Endothelial cell of umbilical vein (primary cell): ENCODE measurements at regions not wholly inside any gene's neighbourhood (a gene's known extent, or its start where the extent isn't known, plus 50 kb on each side); places are given as distances from the start of the nearest gene placed in this dataset.

ENCODE experiments used
- BruUV-seq: library from RNA; stranded (reverse); fragments of 400-500 nt; replicated peaks from 2 replicates; lab custom pipeline; 2021; lab: Mats Ljungman, UMichigan
- CTCF ChIA-PET: fragments of 300-600, 350-600 bp; sonication (Branson Sonifier 250); formaldehyde crosslinking; loops from one replicate; lab custom pipeline; 2021; ENCODE audit warnings: antibody characterized with exemption, inconsistent platforms; lab: Charles Lee
- POLR2A ChIA-PET: fragments of 300-600, 350-600 bp; sonication (Branson Sonifier 250); formaldehyde crosslinking; loops from one replicate; lab custom pipeline; 2021; ENCODE audit warnings: antibody characterized with exemption, inconsistent platforms; lab: Charles Lee
- DNase-seq: peaks from one replicate; pipeline ENCODE4 v3.0.0-alpha.2; 2011; ENCODE audit warnings: low read depth, low spot score
- FAIRE-seq: peaks from 2 replicates; lab custom pipeline; 2011; peaks lifted over from hg19 to GRCh38; lab: Jason Lieb, UNC
- H2AFZ ChIP-seq: 2 replicates; pipeline ENCODE4 v1.6.0; 2012; ENCODE audit warnings: low read depth, low read length, control low read depth, inconsistent platforms
- H3K27ac ChIP-seq: 2 replicates; pipeline ENCODE4 v1.5.1; 2011; ENCODE audit warnings: low read depth, mild to moderate bottlenecking, control low read depth, low read length, moderate library complexity; ENCODE audit not compliant: insufficient read depth
- H3K27me3 ChIP-seq, 2 experiments: 2 replicates each; pipeline versions ENCODE4 v1.6.0 to v1.6.1; 2011; ENCODE audit warnings: low read length in 2 of 2, mixed read lengths in 1 of 2; ENCODE audit not compliant: control insufficient read depth in 2 of 2, insufficient read depth in 2 of 2
- H3K36me3 ChIP-seq, 2 experiments: 2 replicates in 1 of 2; 3 replicates in 1 of 2; pipeline ENCODE4 v1.5.1; 2011; ENCODE audit warnings: low read length in 2 of 2, mild to moderate bottlenecking in 1 of 2, moderate library complexity in 1 of 2; ENCODE audit not compliant: control insufficient read depth in 2 of 2, insufficient read depth in 2 of 2; ENCODE audit errors: extremely low read depth in 1 of 2
- H3K4me1 ChIP-seq: 3 replicates; pipeline ENCODE4 v1.5.1; 2011; ENCODE audit warnings: mild to moderate bottlenecking, low read length; ENCODE audit not compliant: control insufficient read depth, insufficient read depth; ENCODE audit errors: extremely low read depth
- H3K4me2 ChIP-seq: 2 replicates; pipeline ENCODE4 v1.6.1; 2011; ENCODE audit warnings: low read length, control low read depth, mixed read lengths; ENCODE audit not compliant: insufficient read depth
- H3K4me3 ChIP-seq, 3 experiments: fragments of 200-600 bp in 1 of 3; sonication (generic), shearing (Covaris generic) in 1 of 3; replicated peaks in 1 of 3; 2 replicates each; pipeline ENCODE4 v1.5.1; 2011 to 2016; ENCODE audit warnings: control low read depth in 3 of 3, low read length in 3 of 3, mild to moderate bottlenecking in 2 of 3, inconsistent platforms in 1 of 3, low read depth in 1 of 3, moderate library complexity in 1 of 3; ENCODE audit not compliant: insufficient read depth in 1 of 3
- H3K79me2 ChIP-seq: 2 replicates; pipeline ENCODE4 v1.6.0; 2012; ENCODE audit warnings: low read length, inconsistent platforms; ENCODE audit not compliant: control insufficient read depth, insufficient read depth
- H3K9ac ChIP-seq: replicated peaks from 2 replicates; pipeline ENCODE3; 2011; ENCODE audit warnings: low read length, control low read depth; ENCODE audit not compliant: insufficient read depth; ENCODE audit errors: extremely low read depth
- H3K9me1 ChIP-seq: replicated peaks from 3 replicates; pipeline ENCODE4 v1.6.0; 2011; ENCODE audit warnings: mild to moderate bottlenecking, low read length; ENCODE audit not compliant: control insufficient read depth, insufficient read depth; ENCODE audit errors: extremely low read depth
- H3K9me3 ChIP-seq: replicated peaks from 2 replicates; pipeline ENCODE4 v1.5.1; 2012; ENCODE audit warnings: low read length, inconsistent platforms; ENCODE audit not compliant: control insufficient read depth, insufficient read depth
- H4K20me1 ChIP-seq: replicated peaks from 2 replicates; pipeline ENCODE3; 2011; ENCODE audit warnings: mild to moderate bottlenecking, low read length; ENCODE audit not compliant: control insufficient read depth, insufficient read depth; ENCODE audit errors: extremely low read depth
- CTCF ChIP-seq, 2 donors: IDR thresholded peaks; 1 replicate in 1 of 2; 2 replicates in 1 of 2; pipeline ENCODE4 v1.5.1; 2011; ENCODE audit warnings: low read length in 2 of 2, mild to moderate bottlenecking in 2 of 2, moderate library complexity in 2 of 2, control low read depth in 1 of 2, inconsistent platforms in 1 of 2, low read depth in 1 of 2; ENCODE audit not compliant: insufficient read depth in 1 of 2; ENCODE audit errors: extremely low read depth in 1 of 2
- EZH2 ChIP-seq: IDR thresholded peaks from 2 replicates; pipeline ENCODE4 v1.6.1; 2012; ENCODE audit warnings: borderline replicate concordance, low read depth, mild to moderate bottlenecking, moderate library complexity, low read length, inconsistent platforms; ENCODE audit not compliant: severe bottlenecking
- FOS ChIP-seq: IDR thresholded peaks from 2 replicates; pipeline ENCODE4 v1.6.1; 2011; ENCODE audit warnings: mild to moderate bottlenecking, low read length, moderate library complexity, borderline replicate concordance; ENCODE audit not compliant: insufficient read depth
- GATA2 ChIP-seq: IDR thresholded peaks from 2 replicates; pipeline ENCODE4 v1.7.0; 2011; ENCODE audit warnings: low read depth, mild to moderate bottlenecking, moderate library complexity, mixed read lengths, low read length; ENCODE audit not compliant: insufficient read length, insufficient read depth
- MYC ChIP-seq: IDR thresholded peaks from one replicate; pipeline ENCODE4 v1.6.1; 2011; ENCODE audit warnings: mild to moderate bottlenecking, low read depth, low read length
- POLR2AphosphoS5 ChIP-seq: IDR thresholded peaks from 2 replicates; pipeline ENCODE4 v1.6.1; 2012; ENCODE audit warnings: low read depth, mild to moderate bottlenecking, control low read depth, low read length, moderate library complexity; ENCODE audit not compliant: insufficient read depth
- dilution Hi-C: fragments of 300-500 bp; cut with MboI; formaldehyde crosslinking; loops from one replicate; pipeline ENCODE4 v1.15.0; 2019; ENCODE audit warnings: low sequenced_read_pairs; ENCODE audit not compliant: extremely low pct_ligation_motif_present
- intact Hi-C: fragments of 100-400 bp; cut with micrococcal nuclease; formaldehyde crosslinking; loops from one replicate; pipeline ENCODE4 v1.10.0; 2022

DNA sequence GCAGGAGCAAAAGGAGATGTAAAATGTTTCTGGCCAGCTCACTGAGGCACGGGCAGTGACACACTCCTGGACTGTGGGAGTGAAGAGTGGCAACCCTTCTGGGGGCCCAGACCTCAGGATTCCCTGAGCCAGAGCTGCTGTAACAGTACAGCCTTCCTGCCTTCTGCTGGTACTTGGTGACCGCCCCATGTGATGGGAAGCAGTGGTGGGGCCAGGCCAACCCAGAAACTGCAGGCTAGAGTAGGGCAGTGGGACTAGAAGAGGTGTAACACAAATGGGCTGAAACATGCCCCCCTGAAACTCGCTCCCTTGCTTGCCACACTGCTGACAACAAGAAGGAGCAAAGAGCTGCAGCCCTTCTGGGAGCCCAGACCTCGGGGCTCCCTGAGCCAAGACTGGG, 217.1 kb upstream of the TRPC4 start:
- H3K4me1 ChIP-seq = no peaks in the 10 kb centered on the region
- FAIRE-seq (no peak), DNase-seq (no peak)
- BruUV-seq = no TSS peak
- H3K9me1 ChIP-seq = no peaks in the 10 kb centered on the region
- H3K4me3 ChIP-seq = no peak overlapping the region
- H3K9me3 ChIP-seq = no peaks in the 10 kb centered on the region
- no peak overlapping the region for H3K4me2 ChIP-seq
- dilution Hi-C loops (no loop called here), intact Hi-C loops (no loop called here)
- H3K79me2 ChIP-seq = no peaks in the 10 kb centered on the region
- no peaks in the 10 kb centered on the region for H3K36me3 ChIP-seq
- no peak overlapping the region for H2AFZ ChIP-seq
- no peak for TF ChIP-seq POLR2AphosphoS5
- no peak for TF ChIP-seq FOS
- TF ChIP-seq GATA2 = no peak
- TF ChIP-seq EZH2 = no peak
- TF ChIP-seq MYC = no peak
- POLR2A ChIA-PET = no interaction called here
- no peak overlapping the region for H3K27ac ChIP-seq
- no peaks in the 10 kb centered on the region for H3K27me3 ChIP-seq
- H4K20me1 ChIP-seq = no peaks in the 10 kb centered on the region
- CTCF ChIA-PET = no interaction called here
- no peak overlapping the region for H3K9ac ChIP-seq

DNA sequence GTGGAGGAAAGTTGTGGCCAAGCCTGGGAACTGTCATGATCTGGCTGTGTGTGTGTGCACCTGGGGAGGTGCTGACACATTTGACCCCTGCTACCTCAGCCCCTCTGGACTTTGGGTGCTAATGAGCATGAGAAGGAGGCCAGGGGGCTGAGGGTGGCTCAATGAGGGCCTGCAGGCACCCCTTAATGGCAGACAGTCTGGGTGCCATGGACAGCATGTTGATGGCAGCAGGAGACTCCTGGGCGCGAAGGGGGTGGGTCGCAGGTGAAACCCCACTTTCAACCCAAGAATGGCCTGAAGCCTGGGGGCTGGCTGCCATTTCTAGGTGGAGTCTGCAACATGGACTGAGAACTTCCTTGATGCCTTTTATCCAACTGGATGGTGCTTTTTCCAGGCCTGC, 216.4 kb upstream of the TRPC4 start:
- no peaks in the 10 kb centered on the region for H3K9me1 ChIP-seq
- TF ChIP-seq MYC (no peak), GATA2 (no peak), EZH2 (no peak), FOS (no peak), CTCF (IDR thresholded peaks at IDR 0.05; ENCODE audit: extremely low read depth in 1 of 2, insufficient read depth in 1 of 2, low read depth in 1 of 2, low read length in 2 of 2) (no peak)
- no peak for FAIRE-seq
- H3K9me3 ChIP-seq = no peaks in the 10 kb centered on the region
- no TSS peak for BruUV-seq
- no peaks in the 10 kb centered on the region for H4K20me1 ChIP-seq
- H2AFZ ChIP-seq = no peak overlapping the region
- no peaks in the 10 kb centered on the region for H3K36me3 ChIP-seq
- no peak overlapping the region for H3K9ac ChIP-seq
- intact Hi-C loops (no loop called here), dilution Hi-C loops (no loop called here)
- ChIA-PET POLR2A (no interaction called here), CTCF (no interaction called here)
- H3K4me2 ChIP-seq = no peak overlapping the region
- H3K27me3 ChIP-seq = no peaks in the 10 kb centered on the region
- no peaks in the 10 kb centered on the region for H3K79me2 ChIP-seq
- H3K27ac ChIP-seq = no peak overlapping the region
- DNase-seq = no peak
- no peaks in the 10 kb centered on the region for H3K4me1 ChIP-seq
- H3K4me3 ChIP-seq = no peak overlapping the region
